HepG2 (cell line): ENCODE measurements at regions not wholly inside any gene's neighbourhood (a gene's known extent, or its start where the extent isn't known, plus 50 kb on each side); places are given as distances from the start of the nearest gene placed in this dataset.

ENCODE experiments used
- ATAC-seq: fragments of 200-7000 bp; cut with Tn5 transposase; 3 replicates; pipeline ENCODE4 v1.9.1; 2020; ENCODE audit warnings: mild to moderate bottlenecking, moderate library complexity
- BruUV-seq: library from RNA; stranded (reverse); fragments of 400-500 nt; replicated peaks from 2 replicates; lab custom pipeline; 2021; lab: Mats Ljungman, UMichigan
- CTCF ChIA-PET: fragments of 300-600 bp; formaldehyde crosslinking; extraction: SDS; loops from one replicate; lab custom pipeline; 2021; ENCODE audit warnings: low total read pairs, inconsistent platforms, low intra/inter-chr PET ratio; lab: Yijun Ruan, JAX
- POLR2A ChIA-PET: fragments of 350-600 bp; sonication (Branson Sonifier 250); formaldehyde crosslinking; loops from one replicate; lab custom pipeline; 2020; ENCODE audit warnings: antibody characterized with exemption, inconsistent platforms; lab: Yijun Ruan, JAX
- DNase-seq: peaks from one replicate; pipeline ENCODE4 v3.0.0-alpha.2; 2015; ENCODE audit warnings: low spot score
- FAIRE-seq: peaks from 3 replicates; lab custom pipeline; 2011; peaks lifted over from hg19 to GRCh38; lab: Jason Lieb, UNC
- H2AFZ ChIP-seq: one replicate; pipeline ENCODE4 v1.6.1; 2011; ENCODE audit warnings: low read length, inconsistent platforms
- H3K27ac ChIP-seq: fragments of 300-600 bp; 3 replicates; pipeline ENCODE4 v1.8.0; 2011; ENCODE audit warnings: mixed run types, mild to moderate bottlenecking, mixed read lengths, low read length, inconsistent platforms; ENCODE audit not compliant: insufficient read depth; ENCODE audit errors: extremely low read length
- H3K27me3 ChIP-seq, 2 experiments: fragments of 200-600 bp in 1 of 2; 2 replicates in 1 of 2; 3 replicates in 1 of 2; pipeline versions ENCODE4 v1.6.0 to v1.8.0; 2011; ENCODE audit warnings: low read length in 2 of 2, mild to moderate bottlenecking in 2 of 2, moderate library complexity in 2 of 2, inconsistent platforms in 1 of 2; ENCODE audit not compliant: insufficient read depth in 2 of 2, control insufficient read depth in 1 of 2
- H3K36me3 ChIP-seq, 2 experiments: fragments of 200-600 bp in 1 of 2; replicated peaks in 1 of 2; 2 replicates in 1 of 2; 3 replicates in 1 of 2; pipeline versions ENCODE4 v1.5.1 to v1.8.0; 2011; ENCODE audit warnings: low read length in 2 of 2, inconsistent platforms in 1 of 2; ENCODE audit not compliant: insufficient read depth in 2 of 2, control insufficient read depth in 1 of 2
- H3K4me1 ChIP-seq: 2 replicates; pipeline ENCODE4 v1.5.1; 2012; ENCODE audit warnings: low read length, inconsistent platforms; ENCODE audit not compliant: insufficient read depth
- H3K4me2 ChIP-seq: 2 replicates; pipeline ENCODE4 v1.6.0; 2011; ENCODE audit warnings: low read depth, low read length, inconsistent platforms
- H3K4me3 ChIP-seq, 3 experiments: fragments of 200-600 bp in 1 of 3; sonication (generic), shearing (Covaris generic) in 1 of 3; replicated peaks in 1 of 3; 2 replicates each; pipeline ENCODE4 v1.5.1; 2011 to 2016; ENCODE audit warnings: low read length in 3 of 3, inconsistent platforms in 2 of 3, low read depth in 2 of 3, mild to moderate bottlenecking in 2 of 3, control low read depth in 1 of 3, mixed read lengths in 1 of 3; ENCODE audit not compliant: insufficient read depth in 1 of 3
- H3K79me2 ChIP-seq: one replicate; pipeline ENCODE4 v1.6.1; 2011; ENCODE audit warnings: low read length, inconsistent platforms; ENCODE audit not compliant: insufficient read depth
- H3K9ac ChIP-seq: 2 replicates; pipeline ENCODE4 v1.6.0; 2011; ENCODE audit warnings: mild to moderate bottlenecking, low read depth, low read length, inconsistent platforms; ENCODE audit not compliant: insufficient read depth
- H3K9me3 ChIP-seq: 2 replicates; pipeline ENCODE4 v1.5.1; 2012; ENCODE audit warnings: mild to moderate bottlenecking, low read length
- H4K20me1 ChIP-seq: 2 replicates; pipeline ENCODE4 v1.6.0; 2011; ENCODE audit warnings: inconsistent platforms, mild to moderate bottlenecking, low read length, moderate library complexity; ENCODE audit not compliant: insufficient read depth
- NCOR1 ChIP-seq: fragments of 200-600 bp; sonication (generic); IDR thresholded peaks from 2 replicates; pipeline ENCODE4 v1.7.0; 2017; ENCODE audit warnings: antibody characterized with exemption, low read length, borderline replicate concordance
- PHF5A ChIP-seq: IDR thresholded peaks from one replicate; pipeline ENCODE4 v1.6.1; 2018; ENCODE audit warnings: low read depth, missing genetic modification reagents; ENCODE audit not compliant: unreplicated experiment
- PRDM10 ChIP-seq: sonication (generic); formaldehyde crosslinking; IDR thresholded peaks from 2 replicates; pipeline ENCODE4 v1.4.0; 2020; ENCODE audit warnings: low read depth, missing genetic modification reagents
- REPIN1 ChIP-seq: sonication (generic); formaldehyde crosslinking; IDR thresholded peaks from 2 replicates; pipeline ENCODE4 v1.8.0; 2022; ENCODE audit warnings: missing genetic modification reagents, low read depth, mild to moderate bottlenecking, borderline replicate concordance
- SKI ChIP-seq: fragments of 450-650 bp; IDR thresholded peaks from one replicate; pipeline ENCODE4 v1.6.1; 2018; ENCODE audit warnings: mild to moderate bottlenecking; ENCODE audit not compliant: partially characterized antibody
- TMF1 ChIP-seq: sonication (generic); formaldehyde crosslinking; IDR thresholded peaks from 2 replicates; pipeline ENCODE4 v1.8.1; 2022; ENCODE audit warnings: low read depth, missing genetic modification reagents
- ZFAT ChIP-seq: sonication (generic); formaldehyde crosslinking; conservative IDR thresholded peaks from 2 replicates; pipeline ENCODE4 v1.8.1; 2023; ENCODE audit warnings: missing genetic modification reagents, inconsistent platforms
- WGBS: methylation state at CpG from one replicate; pipeline ENCODE4 v1.1.6; 2017; ENCODE audit warnings: low lambda C conversion rate; 5-methylcytosine and 5-hydroxymethylcytosine counted together
- in situ Hi-C: cut with HindIII; loops from 2 replicates; pipeline ENCODE4 v1.10.0; 2017; ENCODE audit warnings: low pct_unique_long_range_greater_than_20kb; ENCODE audit not compliant: extremely low pct_ligation_motif_present
- intact Hi-C: fragments of 100-400 bp; cut with micrococcal nuclease; formaldehyde crosslinking; loops from one replicate; pipeline ENCODE4 v1.10.0; 2022; ENCODE audit not compliant: unreplicated experiment
- TF ChIP-seq, protein P1 (sequence below): sonication (generic); formaldehyde crosslinking; IDR thresholded peaks from 2 replicates; pipeline ENCODE4 v1.5.0; 2020; ENCODE audit warnings: missing genetic modification reagents

DNA sequence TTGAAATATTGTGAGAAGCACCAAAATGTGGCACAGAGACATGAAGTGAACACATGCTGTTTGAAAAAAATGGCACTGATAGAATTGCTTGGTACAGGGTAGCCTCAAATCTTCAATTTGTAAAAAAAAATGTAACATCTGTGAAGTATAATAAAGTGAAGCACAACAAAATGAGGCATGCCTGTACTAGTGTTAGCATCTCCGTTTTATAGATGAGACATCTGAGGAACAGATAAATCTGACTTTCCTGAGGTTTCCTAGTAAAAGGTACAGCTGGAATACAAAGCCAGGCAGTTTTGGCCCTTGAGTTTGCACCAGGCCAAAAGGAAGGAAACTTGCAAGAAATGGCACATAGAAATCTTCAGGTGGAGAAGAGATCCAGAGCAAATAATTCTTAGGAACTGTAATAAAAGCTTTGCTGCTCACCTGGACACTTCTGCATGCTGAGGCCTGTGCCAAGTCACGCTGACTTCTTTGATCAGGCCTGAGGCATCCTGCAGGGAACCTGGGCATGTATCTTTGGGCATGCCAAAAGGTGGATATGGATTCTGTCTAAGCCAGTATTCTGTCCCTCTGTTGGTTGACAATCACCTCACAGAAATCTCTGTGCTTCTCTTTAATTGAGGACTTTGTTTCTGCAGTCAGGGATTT, 251.5 kb upstream of the PLPP4 start:
- POLR2A ChIA-PET = no interaction called here
- H3K79me2 ChIP-seq = no peaks in the 10 kb centered on the region

DNA sequence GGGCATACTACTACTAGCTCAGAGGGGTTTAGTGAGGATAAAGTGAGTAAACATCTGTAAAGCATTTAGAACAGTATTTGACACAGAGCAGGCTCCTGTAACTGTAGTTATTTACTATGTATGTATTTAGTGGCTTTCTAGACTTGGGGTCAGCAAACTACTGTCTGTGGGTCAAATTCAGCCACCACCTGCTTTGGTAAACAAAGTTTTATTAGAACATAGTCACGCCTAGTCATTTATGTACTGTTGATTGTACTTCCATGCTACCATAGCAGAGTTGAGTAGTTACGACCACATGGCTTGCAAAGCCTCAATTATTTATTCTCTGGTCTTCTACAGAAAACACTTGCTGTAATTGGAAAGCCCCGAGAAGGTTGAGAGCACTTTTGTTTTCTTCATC, 248.5 kb upstream of the PLPP4 start:
- FAIRE-seq (no peak), ATAC-seq (no peak), DNase-seq (no peak)
- Histone ChIP-seq H3K36me3 (no peaks in the 10 kb centered on the region), H3K4me1 (no peaks in the 10 kb centered on the region), H3K79me2 (no peaks in the 10 kb centered on the region), H3K9ac (no peak overlapping the region), H3K9me3 (no peaks in the 10 kb centered on the region), H3K4me3 (no peak overlapping the region), H4K20me1 (no peaks in the 10 kb centered on the region), H3K27ac (no peak overlapping the region), H2AFZ (no peak overlapping the region), H3K27me3 (peaks cover 0 to 1% of the 10 kb centered on the region in 2 experiments; a peak in 1 of 5 replicates), H3K4me2 (no peak overlapping the region)
- intact Hi-C loops = no loop called here
- BruUV-seq = no TSS peak
- TF ChIP-seq REPIN1 (CRISPR knock-in tag) (no peak), ZFAT (CRISPR knock-in tag) (no peak), PHF5A (CRISPR knock-in tag) (no peak), SKI (no peak), PRDM10 (CRISPR knock-in tag) (no peak), TMF1 (CRISPR knock-in tag) (no peak)
- TF ChIP-seq, protein P1, sequence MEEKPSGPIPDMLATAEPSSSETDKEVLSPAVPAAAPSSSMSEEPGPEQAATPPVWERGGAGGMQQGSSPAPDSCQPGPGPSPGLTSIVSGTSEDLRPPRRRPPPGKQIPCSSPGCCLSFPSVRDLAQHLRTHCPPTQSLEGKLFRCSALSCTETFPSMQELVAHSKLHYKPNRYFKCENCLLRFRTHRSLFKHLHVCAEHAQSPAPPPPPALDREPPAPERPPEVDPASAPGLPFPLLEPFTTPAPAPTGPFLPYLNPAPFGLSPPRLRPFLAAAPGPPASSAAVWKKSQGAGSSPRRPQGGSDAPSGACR (CRISPR knock-in tag) = no peak
- in situ Hi-C loops = loop anchor here (25.0 kb wide), 1 partner anchor 529 kb away; no protein-coding TSS in a partner anchor
- POLR2A ChIA-PET = no interaction called here
- CTCF ChIA-PET = no interaction called here
- 0% methylated on average over 3 of the region's 3 CpGs for WGBS

More for the DNA sequence above, 251.5 kb upstream of the PLPP4 start:
- no peaks in the 10 kb centered on the region for H3K9me3 ChIP-seq
- peaks cover 0 to 1% of the 10 kb centered on the region in 2 experiments; a peak in 1 of 5 replicates for H3K27me3 ChIP-seq
- no peak for FAIRE-seq
- no TSS peak for BruUV-seq
- H3K4me3 ChIP-seq = no peak overlapping the region
- no peak for ATAC-seq
- no peaks in the 10 kb centered on the region for H4K20me1 ChIP-seq
- no peak overlapping the region for H3K27ac ChIP-seq
- no peak overlapping the region for H3K9ac ChIP-seq
- CTCF ChIA-PET = no interaction called here
- H2AFZ ChIP-seq = no peak overlapping the region
- in situ Hi-C loops (loop anchor here (25.0 kb wide), 1 partner anchor 532 kb away; no protein-coding TSS in a partner anchor), intact Hi-C loops (no loop called here)
- 0% methylated on average over 2 of the region's 2 CpGs for WGBS
- no peak overlapping the region for H3K4me2 ChIP-seq
- H3K4me1 ChIP-seq = no peaks in the 10 kb centered on the region
- no peaks in the 10 kb centered on the region for H3K36me3 ChIP-seq
- TF ChIP-seq NCOR1 = no peak
- DNase-seq = no peak
